DND-41 (cell line): ENCODE measurements at regions not wholly inside any gene's neighbourhood (a gene's known extent, or its start where the extent isn't known, plus 50 kb on each side); places are given as distances from the start of the nearest gene placed in this dataset.

Experiments
- EZH2 ChIP-seq: IDR thresholded peaks from 3 replicates; pipeline ENCODE4 v1.6.1; 2012; ENCODE audit warnings: borderline replicate concordance, low read depth, mild to moderate bottlenecking, moderate library complexity, low read length, inconsistent platforms; ENCODE audit not compliant: severe bottlenecking
- TF ChIP-seq, protein P1 (sequence below): IDR thresholded peaks from 2 replicates; pipeline ENCODE4 v1.5.1; 2012; ENCODE audit warnings: borderline replicate concordance, low read length, moderate library complexity, mild to moderate bottlenecking; ENCODE audit not compliant: poor library complexity, severe bottlenecking; ENCODE audit errors: extremely low read depth

DNA sequence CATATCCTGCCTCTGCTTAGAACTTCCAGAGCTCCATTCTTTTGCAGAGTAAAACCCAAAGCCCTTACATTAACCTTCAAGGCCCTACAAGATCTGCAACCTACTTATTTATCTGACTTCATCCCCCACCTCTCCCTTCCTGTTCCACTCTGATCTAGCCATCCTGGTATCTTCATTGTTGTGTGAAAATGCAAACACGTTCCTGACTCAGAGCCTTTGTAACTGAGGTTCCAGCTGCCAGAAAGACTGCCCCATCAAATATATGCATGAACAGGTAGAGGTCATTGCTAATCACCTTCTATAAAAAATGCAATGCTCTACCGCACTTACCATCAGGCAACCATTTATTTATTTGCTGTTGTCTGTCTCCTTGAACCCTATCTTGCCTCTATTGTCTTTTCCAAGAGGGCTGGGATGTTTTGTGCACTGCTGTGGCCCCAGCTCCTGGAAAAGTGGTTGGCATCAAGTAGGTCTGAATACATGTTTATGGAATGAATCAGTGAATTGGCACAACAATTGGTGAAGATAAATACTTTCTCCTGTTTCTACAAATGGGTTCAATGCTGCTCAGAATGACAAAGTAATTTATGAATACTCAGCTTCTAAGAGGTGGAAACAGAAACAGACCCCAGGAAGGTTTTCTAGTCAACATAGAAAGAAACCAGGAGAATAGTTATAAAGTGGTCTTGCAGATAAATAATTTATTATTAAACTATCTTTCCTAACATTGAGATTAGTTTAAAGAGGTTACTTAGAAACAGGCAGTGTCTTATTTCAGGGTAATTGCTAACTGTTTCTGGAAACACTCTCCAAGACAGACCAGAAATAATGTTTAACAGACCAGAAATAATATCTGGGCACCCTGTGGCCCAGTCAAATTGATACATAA is 230.6 kb upstream of the CD180 start:
- TF ChIP-seq, protein P1, sequence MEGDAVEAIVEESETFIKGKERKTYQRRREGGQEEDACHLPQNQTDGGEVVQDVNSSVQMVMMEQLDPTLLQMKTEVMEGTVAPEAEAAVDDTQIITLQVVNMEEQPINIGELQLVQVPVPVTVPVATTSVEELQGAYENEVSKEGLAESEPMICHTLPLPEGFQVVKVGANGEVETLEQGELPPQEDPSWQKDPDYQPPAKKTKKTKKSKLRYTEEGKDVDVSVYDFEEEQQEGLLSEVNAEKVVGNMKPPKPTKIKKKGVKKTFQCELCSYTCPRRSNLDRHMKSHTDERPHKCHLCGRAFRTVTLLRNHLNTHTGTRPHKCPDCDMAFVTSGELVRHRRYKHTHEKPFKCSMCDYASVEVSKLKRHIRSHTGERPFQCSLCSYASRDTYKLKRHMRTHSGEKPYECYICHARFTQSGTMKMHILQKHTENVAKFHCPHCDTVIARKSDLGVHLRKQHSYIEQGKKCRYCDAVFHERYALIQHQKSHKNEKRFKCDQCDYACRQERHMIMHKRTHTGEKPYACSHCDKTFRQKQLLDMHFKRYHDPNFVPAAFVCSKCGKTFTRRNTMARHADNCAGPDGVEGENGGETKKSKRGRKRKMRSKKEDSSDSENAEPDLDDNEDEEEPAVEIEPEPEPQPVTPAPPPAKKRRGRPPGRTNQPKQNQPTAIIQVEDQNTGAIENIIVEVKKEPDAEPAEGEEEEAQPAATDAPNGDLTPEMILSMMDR = no peak
- no peak for TF ChIP-seq EZH2
